Lower leg skin (tissue), 3 donors: ENCODE measurements at regions not wholly inside any gene's neighbourhood (a gene's known extent, or its start where the extent isn't known, plus 50 kb on each side); places are given as distances from the start of the nearest gene placed in this dataset.

ENCODE experiments used
- CTCF ChIP-seq, 3 donors: fragments of 450-650 bp; IDR thresholded peaks; one replicate each; pipeline ENCODE4 v1.5.1; 2016; ENCODE audit warnings: antibody characterized with exemption in 3 of 3, mild to moderate bottlenecking in 3 of 3, moderate library complexity in 2 of 3
- POLR2A ChIP-seq, 2 donors: fragments of 450-650 bp; IDR thresholded peaks; one replicate each; pipeline ENCODE4 v1.6.1; 2016 to 2017; ENCODE audit warnings: antibody characterized with exemption in 2 of 2, mild to moderate bottlenecking in 1 of 2, moderate library complexity in 1 of 2

- no peak for TF ChIP-seq CTCF (IDR thresholded peaks at IDR 0.05)
- no peak for TF ChIP-seq POLR2A (IDR thresholded peaks at IDR 0.05)
These were observed 65.8 kb upstream of the RPH3AL start for GRCh38 chr17:418421-418751.
